Daoy (cell line): ENCODE measurements at regions not wholly inside any gene's neighbourhood (a gene's known extent, or its start where the extent isn't known, plus 50 kb on each side); places are given as distances from the start of the nearest gene placed in this dataset.

ENCODE experiments used
- DNase-seq: peaks from one replicate; pipeline ENCODE4 v3.0.0-alpha.2; 2015; ENCODE audit warnings: low read depth

DNA sequence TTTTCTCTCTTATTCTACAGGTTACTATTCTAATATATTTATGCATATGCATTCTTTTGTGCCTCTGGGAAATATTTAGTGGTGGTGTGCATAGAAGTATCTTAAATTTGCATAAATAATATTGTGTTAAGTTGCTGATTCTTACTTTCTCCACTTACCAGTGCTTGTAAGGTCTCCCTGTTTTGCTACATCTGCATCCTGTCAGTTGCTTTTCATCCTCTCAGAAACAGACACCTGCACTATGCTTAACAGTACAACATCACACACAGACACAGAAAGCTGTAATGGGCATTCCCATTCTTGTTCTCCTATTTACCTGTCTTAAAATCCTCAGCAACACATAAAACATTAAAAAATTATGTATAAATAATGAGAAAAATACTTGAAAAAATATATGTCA is 713.3 kb upstream of the RGMB start:
- DNase-seq = no peak

DNA sequence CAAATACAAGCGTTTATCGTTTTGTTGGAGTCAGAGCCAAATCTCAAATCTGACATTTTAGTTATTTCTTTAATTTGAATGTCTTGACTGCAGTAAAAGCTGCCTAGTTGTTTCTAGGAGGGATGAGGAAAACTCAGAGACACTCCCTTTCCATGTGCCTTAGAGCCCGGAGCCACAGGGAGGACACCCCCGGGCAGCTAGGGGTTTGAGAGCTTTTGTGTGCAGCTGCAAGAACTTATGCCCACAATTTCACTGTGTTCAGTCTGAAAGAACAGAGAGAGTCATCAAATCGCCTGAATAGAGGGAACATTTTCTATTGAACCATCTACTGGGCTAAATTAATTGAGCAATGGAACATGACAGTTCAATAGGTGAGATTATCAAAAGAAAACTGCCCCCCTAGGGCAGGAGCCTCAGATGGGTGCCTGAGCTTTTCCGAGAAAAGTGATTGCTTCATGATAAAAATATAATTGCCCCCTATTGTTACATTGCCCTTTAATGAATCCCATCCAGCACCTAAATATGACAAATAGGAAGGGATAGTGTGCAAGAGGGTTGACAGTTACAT is 709.3 kb upstream of the RGMB start:
- DNase-seq = no peak

DNA sequence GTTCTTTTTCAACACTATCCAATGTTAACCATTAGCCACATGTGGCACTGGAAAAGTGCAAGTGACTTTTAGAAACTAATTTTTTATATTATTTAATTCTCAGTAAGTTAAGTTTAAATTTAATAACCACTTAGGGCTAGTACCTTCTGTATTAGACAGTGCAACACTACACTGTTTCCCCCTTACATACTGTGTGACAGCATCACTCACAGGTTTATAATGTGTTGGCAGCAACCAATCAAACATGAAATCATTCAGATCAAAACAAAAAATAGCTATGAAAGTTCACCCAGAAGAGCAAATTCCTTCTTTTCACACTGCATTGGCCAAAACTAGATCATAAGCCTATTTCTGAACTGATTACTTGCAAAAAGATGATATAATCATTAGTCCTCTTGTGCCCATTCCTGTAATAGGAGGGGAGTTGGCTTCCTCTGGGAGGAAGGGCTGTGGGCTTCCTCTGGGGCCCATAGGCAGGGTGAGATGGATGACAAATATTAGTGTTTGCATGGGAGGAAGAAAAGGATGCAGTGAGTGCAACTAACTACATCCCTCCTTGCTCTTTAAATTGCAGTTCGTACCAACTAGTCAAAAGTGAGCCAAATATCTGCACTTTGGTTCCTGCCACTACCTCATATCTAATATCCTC is 708.1 kb upstream of the RGMB start:
- peak; percentile 6 for DNase-seq

DNA sequence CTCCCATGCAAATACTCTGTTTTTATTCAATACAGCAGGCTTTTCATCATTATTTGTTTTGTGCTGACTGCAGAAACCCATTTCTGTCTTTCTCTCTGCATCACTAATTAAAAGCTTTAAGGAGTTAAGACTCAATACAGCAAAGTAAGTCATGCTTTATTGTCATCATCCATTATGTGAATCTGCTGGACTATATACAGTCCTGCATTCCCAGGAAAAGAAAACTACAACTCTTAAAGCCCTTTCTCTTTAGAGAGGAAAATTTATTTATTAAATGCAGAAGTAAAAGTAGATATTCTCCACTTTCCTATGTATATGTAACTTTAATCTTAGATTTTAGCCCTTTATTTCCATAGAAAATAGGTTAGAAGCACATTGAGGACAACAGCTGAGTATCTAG is 706.6 kb upstream of the RGMB start:
- DNase-seq = no peak

DNA sequence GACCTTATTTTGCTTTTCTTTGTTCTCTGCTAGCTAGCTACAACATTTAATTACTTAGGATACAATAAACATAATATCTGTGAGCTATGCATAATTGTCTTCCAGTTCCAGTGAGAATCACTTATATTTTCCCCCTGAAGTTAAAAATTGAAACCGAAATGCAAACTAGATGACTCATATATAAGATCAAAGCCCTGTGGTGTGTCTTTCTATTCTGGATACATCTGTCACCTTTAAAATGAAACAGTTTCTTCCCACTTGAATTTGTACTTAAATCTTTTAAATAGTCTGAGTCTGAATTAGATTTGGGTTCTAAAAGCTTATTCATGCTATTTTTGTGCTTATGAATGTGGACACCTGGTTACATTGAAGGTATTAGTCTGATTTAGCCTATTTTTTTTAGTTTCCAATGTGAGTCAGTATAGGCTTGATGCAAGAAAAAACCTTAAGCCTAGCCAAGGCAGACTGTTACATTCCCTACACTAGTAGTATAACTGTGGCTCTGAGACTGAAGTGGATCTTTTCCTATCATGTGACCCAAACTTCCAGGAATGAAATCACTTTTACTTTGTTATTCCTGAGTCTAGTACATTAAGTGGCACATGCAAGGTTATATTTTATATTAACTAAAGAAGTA is 703.5 kb upstream of the RGMB start:
- peak; percentile 32 for DNase-seq

DNA sequence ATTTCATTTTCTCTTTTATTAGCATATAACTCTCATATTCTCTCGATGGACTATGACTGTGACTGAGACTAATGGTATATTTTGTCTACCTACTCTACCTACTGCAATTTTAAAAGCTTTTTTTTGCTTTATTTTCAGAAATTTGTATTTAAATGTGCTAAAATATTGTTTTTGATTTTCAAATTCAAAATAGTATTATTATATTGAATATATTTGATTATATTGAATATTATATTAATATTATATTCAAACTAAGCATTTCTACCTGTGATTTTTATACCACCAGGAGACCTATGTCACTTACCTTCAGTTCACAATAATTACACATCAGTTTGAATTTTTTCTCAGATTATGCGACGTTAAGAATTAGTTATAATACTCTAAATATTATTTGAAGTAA is 700.5 kb upstream of the RGMB start:
- DNase-seq = no peak

DNA sequence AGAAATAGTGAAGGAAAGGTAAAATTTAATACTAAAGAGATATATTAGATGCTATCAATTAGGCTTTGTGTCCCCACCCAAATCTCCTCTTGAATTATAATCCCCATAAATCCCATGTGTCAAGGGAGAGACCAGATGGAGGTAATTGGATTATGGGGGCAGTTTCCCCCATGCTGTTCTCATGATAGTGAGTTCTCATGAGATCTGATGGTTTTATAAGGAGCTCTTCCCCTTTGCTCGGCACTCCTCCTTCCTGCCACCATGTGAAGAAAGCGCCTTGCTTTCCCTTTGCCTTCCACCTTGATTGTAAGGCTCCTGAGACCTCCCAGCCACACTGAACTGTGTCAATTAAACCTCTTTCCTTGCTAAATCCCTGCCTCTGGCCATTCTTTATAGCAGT is 697.0 kb upstream of the RGMB start:
- no peak for DNase-seq

DNA sequence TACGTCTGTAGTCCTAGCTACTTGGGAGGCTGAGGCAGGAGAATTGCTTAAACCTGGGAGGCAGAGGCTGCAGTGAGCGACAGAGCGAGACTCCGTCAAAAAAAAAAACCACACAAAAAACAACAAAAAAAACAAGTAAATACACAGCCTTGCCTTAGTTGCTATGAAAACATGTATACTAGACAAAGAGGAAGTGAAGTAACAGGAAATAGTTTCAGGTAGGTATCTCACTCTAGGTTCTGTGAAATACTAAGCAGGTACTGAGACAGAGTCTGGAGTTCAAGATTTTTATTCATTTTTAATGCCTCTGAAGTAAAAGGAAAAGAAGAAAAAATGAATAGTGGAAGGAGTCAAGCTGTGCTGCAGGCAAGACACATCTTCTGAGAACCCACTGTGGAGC is 687.9 kb upstream of the RGMB start:
- no peak for DNase-seq

DNA sequence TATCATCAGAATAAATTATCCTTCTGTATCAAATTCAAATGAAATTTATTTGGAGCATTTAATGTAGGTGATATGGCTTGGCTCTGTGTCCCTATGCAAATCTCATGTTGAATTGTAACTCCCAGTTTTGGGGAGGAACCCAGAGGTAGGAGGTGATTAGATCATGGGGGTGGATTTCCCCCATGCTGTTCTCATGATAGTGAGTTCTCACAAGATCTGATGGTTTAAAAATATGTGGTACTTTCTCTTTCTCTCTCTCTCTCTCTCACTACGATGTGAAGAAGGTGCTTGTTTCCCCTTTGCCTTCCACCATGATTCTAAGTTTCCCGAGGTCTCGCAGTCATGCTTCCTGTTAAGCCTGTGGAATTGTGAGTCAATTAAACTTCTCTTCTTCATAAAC is 678.4 kb upstream of the RGMB start:
- no peak for DNase-seq

DNA sequence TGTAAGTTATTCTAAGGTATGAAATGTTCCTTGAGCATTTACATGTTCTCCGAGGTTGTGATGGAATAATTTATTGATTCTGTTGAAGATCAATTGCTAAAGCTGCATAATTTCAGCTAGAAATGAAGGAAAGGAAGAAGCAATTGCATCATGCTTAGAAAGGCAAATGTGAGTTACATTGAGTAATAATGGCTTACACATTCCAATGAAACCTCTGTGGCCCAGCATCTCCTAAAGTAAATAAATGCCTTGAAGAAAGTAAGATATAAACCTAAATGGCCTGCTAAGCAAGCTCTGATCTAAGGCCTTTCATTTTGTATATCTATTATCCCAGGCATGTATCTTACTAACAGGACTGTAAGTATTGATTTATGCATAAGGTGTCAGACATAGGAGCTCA is 677.3 kb upstream of the RGMB start:
- DNase-seq = no peak

DNA sequence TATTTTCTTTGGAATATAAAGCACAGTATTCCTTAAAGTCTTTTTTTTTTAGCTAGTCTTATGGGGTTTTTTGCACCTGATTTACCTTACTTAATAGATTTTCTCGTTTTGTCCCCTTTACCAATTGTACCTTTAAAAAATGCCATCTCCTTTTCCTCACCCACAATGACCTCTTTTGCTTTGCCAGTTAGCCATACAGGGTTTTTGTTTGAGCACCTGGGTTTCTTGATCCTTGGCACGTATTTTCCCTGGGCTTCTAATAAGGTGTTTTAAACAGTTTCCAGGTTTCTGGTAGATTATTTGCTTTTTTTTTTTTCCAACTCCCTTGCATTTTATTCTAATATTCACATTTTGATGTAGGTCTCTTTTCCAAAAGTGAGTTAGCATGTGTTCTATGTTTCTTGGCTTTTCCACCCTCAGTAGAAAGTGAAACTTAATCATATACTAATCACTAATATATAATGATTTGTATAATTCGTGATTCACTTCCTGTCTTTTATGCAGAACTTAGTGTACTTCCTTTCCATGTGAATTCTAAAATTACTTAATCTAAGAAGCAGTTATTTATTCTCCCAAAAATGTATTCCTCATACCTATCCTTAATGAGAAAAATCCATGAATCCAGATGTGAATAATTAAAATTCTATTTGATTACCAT is 673.9 kb upstream of the RGMB start:
- no peak for DNase-seq

DNA sequence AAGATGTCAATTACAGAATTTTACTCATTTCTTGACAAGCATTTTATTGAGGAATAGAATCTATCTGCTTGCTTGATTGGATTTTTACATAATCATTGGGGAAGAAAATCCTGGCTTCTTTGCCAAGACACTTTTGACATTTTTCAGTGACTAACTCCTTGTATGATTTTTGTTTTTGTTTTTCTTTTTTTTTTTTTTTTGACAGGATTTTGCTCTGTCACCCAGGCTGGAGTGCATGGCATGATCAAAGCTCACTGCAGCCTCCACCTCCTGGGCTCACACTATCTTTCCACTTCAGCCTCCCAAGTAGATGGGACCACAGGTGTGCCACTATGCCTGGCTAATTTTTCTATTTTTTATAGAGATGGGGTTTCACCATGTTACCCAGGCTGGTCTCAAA is 672.3 kb upstream of the RGMB start:
- DNase-seq = no peak

DNA sequence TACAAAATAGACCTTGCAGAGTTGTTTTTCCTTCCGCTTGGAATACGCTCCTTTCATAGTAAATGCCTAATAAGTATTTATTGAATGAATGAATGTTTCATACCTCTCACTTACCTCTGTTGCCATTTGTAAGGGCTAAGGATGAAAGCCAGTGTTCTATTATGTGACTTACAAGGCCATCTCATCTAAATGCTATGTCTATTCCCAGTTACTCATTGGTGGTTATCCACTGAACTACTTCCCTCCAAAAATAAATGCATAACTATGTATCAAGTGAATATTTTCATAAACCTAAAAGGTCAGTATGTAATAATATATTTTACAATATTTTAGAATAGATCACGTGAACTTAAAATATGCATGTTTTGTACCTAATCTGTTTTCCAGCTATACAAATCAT is 670.5 kb upstream of the RGMB start:
- DNase-seq = no peak

DNA sequence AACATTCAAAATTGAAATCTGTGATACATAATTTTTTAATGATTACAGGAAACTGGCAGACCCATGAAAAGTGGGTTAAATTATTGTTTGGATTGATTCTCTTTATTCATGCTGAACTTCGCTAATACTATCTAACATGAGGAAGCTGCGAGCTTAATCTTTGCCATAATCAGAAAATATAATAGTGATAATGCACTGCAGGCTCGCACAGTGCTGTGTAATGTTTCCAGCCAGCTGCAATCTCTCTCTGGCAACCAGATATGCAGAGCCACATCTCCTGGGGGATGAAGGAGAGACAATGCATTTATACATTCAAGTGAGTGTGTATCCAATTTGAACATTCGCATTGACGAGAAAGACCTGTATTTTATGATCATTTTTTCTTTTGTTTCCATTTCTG is 669.7 kb upstream of the RGMB start:
- DNase-seq = no peak

DNA sequence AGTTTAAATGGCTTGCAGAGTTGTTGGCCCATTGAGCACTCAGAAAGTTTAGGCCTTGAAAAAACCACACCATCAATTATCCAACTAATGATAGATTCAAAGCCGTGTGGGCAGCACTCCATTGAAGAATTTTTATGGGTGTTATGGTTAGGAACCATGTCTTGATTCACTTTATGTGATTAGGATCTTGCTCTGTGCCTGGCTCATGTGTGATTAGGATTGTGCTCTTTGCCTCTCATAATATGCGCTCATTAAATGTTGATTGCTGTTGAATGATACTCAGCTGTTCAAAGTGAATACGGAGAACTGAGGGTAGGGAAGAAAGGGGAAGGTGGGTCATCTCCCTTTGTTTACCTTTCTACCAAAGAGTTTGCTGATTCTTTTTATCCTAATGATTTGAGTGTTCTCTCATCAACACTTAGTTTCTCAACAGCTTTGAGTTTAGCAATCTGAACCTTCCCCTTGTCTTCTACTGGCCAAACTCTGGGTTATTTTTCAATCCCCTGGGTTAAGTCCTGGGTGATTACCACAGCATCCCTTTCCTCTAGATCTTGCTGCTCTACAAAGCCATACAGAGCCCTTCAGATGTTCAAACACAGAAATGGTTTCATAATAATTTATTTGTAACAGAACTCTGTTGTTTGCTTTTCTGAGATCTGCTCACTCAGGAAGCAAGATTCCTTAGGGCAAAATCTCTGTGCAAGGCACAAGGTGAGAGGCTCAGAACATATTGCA is 668.8 kb upstream of the RGMB start:
- DNase-seq = no peak

DNA sequence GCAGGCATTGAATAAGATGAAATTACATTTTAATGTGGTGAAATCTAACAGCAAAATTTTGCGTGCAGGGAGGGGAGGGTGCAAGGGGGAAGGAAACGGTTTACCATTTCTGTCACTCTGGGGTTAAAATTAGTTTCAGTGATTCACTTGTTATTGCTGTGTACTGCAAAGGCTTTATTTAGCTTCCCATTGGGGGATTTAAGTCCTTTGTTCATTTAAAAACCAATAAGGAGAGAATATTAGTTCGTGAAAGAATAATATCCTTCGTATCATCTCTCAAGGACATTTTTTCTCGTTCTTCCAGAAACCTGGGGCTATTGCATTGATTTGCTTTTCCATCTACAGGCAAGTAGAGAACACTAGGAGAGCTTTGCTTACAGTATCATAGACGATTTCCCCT is 667.8 kb upstream of the RGMB start:
- DNase-seq = no peak

DNA sequence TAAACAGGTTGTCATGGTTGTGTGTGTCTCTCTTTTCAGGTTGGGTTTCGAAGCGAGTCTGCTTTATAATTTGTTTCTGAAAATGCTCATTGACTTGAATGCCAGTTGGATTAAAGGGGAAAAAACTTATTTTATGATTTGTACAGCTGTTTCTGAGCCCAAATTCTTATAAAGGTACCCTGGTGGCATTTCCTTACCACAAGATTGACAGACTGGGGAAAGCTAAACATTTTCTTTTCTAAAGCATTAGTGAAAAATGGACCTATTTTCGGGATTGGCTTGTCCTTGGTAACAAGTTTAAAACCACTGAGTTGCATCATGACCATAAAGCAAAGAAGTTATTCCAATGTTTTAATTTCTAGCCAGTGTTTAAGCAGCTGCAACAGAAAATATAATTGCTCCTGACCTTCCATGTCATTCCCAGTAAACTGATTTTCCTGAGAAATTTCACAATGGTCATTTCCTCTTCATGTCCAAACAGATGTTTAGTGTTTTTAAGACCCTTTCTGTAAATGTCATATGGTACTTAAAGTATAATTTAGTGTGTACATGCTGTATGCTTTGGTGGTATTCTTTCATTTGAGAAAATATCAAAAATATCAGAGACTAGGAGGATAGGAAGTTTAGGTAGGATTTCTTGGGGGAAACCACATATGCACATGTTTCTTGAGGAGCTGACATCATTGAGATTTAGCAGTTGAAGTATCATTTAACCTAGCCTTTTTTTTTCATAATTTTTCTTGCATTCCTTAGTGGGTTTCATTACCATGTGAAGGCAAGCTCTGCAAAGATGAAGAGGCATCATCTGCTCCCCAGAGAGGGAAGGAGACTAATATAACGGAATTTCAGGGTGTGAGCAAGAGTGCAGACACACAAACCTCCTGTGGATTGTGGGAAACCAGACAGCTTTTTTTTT is 667.1 kb upstream of the RGMB start:
- DNase-seq = peak; percentile 36

DNA sequence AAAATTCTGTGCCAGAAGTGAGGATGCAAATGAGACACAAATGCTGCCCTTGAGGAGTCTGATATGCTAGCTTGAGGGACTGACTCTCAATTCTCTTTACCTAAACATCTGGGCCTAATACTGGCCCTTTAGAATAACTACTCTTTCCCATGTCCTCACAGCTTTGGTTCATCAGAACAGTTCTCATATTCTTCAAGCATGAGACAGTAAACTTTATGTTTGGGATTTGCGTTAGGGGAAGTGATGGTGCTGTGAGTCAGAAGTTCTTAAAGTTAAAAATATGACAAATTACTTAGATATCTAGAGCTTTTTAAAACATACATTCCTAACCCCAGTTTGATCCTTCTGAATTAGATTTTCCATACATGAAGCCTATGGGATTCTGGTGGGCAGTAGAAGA is 665.0 kb upstream of the RGMB start:
- peak; percentile 65 for DNase-seq

DNA sequence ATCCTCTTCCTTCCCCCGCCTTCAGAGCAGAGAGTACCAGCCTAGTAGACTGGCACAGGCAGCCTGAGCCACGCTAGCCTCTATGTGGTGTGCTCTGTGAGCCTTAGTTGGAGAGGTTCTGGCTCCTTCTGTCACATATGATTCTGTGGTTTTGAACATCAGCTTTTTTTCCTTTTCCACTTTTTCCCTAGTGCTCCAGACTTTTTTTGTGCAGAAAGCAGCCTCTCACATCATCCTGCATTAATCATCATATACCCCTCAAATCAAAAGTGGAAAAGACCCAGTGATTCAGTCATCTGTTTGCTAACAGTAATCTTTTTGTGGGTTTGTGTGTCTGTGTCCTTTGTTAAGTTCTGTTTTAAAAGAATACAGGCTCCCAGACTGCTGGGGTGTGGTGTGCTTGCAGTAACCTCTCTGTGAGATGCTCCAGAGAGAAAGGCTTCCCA is 663.9 kb upstream of the RGMB start:
- peak; percentile 74 for DNase-seq

DNA sequence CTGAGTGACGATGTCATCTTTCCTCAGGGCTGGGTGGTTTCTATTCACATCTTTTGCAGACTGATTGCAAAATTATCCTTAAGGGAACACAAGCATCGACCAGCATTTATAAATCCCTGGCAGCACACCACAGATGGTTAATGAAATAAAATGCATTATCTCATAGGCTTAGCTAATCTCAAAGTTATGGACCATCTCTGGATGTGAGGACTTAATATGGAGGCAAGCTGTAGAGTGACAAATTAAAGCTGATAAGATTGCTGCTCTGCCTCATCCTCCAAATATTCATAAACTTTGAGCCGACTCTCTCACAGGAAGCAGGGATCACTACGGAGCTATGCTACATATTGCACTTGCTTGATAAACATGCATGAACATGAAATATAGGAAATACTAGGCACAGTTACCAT is 663.2 kb upstream of the RGMB start:
- peak; percentile 58 for DNase-seq

DNA sequence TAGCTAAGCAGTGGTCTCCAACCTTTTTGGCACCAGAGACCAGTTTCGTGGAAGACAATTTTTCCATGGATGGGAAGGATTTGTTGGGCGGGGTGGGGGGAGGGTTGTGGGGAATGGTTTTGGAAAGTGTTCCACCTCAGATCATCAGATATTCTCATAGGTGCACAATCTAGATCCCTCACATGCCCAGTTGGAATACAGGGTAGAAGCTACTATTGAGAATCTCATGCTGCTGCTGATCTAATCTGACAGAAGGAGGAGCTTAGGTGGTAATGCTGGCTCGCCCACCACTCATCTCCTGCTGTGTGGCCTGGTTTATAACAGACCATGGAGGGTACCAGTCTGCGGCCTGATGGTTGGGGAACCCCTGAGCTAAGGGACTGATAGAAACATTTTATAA is 662.7 kb upstream of the RGMB start:
- DNase-seq = peak; percentile 20
